ENCODE measurements at regions not wholly inside any gene's neighbourhood (a gene's known extent, or its start where the extent isn't known, plus 50 kb on each side); places are given as distances from the start of the nearest gene placed in this dataset.
A peak's percentile ranks its signal among the peaks of the same experiment; 100 is the strongest.

DNA sequence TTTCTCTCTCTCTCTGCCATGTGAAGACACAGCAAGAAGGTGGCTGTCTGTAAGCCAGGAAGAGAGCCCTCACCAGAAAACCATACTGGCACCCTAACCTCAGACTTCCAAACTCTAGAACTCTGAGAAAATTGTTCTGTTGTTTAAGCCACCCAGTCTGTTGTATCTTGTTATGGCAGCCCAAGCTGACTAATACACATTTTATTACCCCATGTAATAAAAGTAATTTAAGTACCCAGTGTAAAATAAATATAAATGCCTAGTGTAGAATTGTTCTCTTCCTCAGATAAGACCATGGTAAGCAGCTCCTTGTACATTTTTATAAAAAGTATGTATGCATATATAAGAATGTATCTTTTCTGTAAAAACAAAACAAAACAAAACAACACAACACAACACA, 119.7 kb downstream of the DTL start:
- H3K27ac ChIP-seq, result peak overlapping the region in 2 of 4 donors; percentile 41 to 42
- H3K27me3 ChIP-seq, result no peaks in the 10 kb centered on the region
- no peaks in the 10 kb centered on the region for H3K9me3 ChIP-seq
- peaks cover 0 to 17% (median 2%) of the 10 kb centered on the region in 4 donors for H3K4me1 ChIP-seq
- DNase-seq, result no peak
- H3K4me3 ChIP-seq, result no peak overlapping the region
- TF ChIP-seq CTCF (IDR thresholded peaks at IDR 0.05), result no peak
- no peak for TF ChIP-seq POLR2A (IDR thresholded peaks at IDR 0.05)
- no peaks in the 10 kb centered on the region for H3K36me3 ChIP-seq

DNA sequence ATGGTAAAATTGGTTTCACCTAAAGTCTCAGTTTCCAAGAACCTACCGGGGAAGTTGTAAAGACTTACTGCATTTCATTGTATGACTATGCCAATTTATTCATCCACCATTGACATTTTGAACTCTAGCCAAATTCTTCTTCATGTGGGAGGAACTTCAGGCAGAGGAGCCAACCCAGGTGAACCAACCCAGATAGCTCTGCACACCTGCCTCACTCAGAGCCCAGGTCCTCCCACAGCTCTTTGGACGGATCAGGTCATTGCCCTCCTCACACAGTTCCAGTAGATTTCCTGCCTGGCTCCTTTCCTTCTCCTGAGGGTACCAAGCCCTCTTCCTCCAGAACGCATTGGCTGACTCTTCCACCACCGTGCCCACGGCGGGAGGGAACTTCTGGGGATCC, 121.7 kb downstream of the DTL start:
- H3K36me3 ChIP-seq, result no peaks in the 10 kb centered on the region
- TF ChIP-seq POLR2A (IDR thresholded peaks at IDR 0.05), result no peak
- TF ChIP-seq CTCF (IDR thresholded peaks at IDR 0.05), result no peak
- peaks cover 0 to 22% (median 2%) of the 10 kb centered on the region in 4 donors for H3K4me1 ChIP-seq
- H3K27ac ChIP-seq, result peak overlapping the region in 2 of 4 donors; percentile 37 to 74
- no peaks in the 10 kb centered on the region for H3K27me3 ChIP-seq
- DNase-seq, result peak in 2 of 3 donors; percentile 72 to 82
- H3K9me3 ChIP-seq, result no peaks in the 10 kb centered on the region
- no peak overlapping the region for H3K4me3 ChIP-seq

DNA sequence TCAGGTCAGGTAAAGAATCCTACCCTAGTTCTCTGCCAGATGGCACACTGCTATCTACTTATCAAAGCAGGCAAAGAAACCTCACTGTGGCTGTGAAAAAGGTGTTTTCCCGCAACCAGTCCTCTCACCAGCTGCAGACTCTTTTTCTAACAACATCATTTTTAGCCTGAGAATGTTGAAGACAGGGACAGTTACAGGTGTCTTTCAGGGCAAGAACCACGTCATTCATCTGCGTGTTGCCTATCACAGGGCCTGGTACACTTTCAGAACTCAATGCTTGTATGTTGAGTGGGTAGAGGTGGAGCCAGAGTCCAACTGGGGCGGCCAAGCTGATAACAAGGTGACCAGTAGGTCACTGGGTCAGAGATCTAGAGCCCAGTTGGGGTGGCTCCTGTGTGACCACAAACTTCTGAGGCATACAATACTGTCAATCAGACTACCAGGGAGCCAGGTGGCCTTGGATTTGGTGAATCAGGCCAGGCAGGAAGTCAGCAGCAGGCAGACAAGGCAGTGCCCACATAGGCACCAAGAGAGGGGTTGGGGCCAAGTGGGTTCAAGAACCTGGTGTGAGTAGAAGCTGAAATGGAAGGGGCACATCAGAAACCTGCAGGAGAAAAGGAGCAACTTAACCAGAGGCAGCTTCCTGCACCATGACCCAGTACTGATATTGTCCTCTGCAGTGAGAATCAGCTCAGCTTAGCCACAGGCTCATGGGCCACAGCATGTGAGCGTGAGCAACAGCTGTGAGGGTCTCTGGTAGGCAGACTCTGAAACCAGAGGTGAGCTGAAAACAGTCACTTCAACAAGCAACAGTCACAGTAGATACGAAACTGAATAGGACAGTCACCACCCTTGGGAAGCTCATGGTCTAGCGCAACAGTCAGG, 123.6 kb downstream of the DTL start:
- H3K27ac ChIP-seq, result no peak overlapping the region
- no peak overlapping the region for H3K4me3 ChIP-seq
- H3K36me3 ChIP-seq, result no peaks in the 10 kb centered on the region
- peaks cover 0 to 26% (median 2%) of the 10 kb centered on the region in 4 donors for H3K4me1 ChIP-seq
- DNase-seq, result peak in 2 of 3 donors; percentile 54 to 55
- TF ChIP-seq POLR2A (IDR thresholded peaks at IDR 0.05), result no peak
- TF ChIP-seq CTCF (IDR thresholded peaks at IDR 0.05), result no peak
- no peaks in the 10 kb centered on the region for H3K9me3 ChIP-seq
- H3K27me3 ChIP-seq, result no peaks in the 10 kb centered on the region

- Histone ChIP-seq H3K9me3 (no peaks in the 10 kb centered on the region), H3K4me3 (no peak overlapping the region), H3K27ac (no peak overlapping the region), H3K27me3 (no peaks in the 10 kb centered on the region), H3K36me3 (no peaks in the 10 kb centered on the region), H3K4me1 (peaks cover 0 to 26% (median 2%) of the 10 kb centered on the region in 4 donors)
- DNase-seq, result no peak
- no peak for TF ChIP-seq POLR2A (IDR thresholded peaks at IDR 0.05)
- TF ChIP-seq CTCF (IDR thresholded peaks at IDR 0.05), result no peak
These were observed 123.9 kb upstream of the PPP2R5A start for GRCh38 chr1:212161231-212161781.

- no peak for DNase-seq
- H3K27ac ChIP-seq, result peak overlapping the region in 1 of 4 donors; percentile 40
- TF ChIP-seq CTCF (IDR thresholded peaks at IDR 0.05) (no peak), POLR2A (IDR thresholded peaks at IDR 0.05) (no peak)
These were observed 122.6 kb upstream of the PPP2R5A start for GRCh38 chr1:212162635-212163034.

More at GRCh38 chr1:212162635-212163034, 122.6 kb upstream of the PPP2R5A start:
- no peaks in the 10 kb centered on the region for H3K27me3 ChIP-seq
- H3K4me3 ChIP-seq, result no peak overlapping the region
- no peaks in the 10 kb centered on the region for H3K36me3 ChIP-seq
- H3K9me3 ChIP-seq, result no peaks in the 10 kb centered on the region
- peaks cover 0 to 26% (median 2%) of the 10 kb centered on the region in 4 donors for H3K4me1 ChIP-seq

All from Peyer's patch (tissue), 4 donors.